GM23338 (cell line): ENCODE measurements at regions not wholly inside any gene's neighbourhood (a gene's known extent, or its start where the extent isn't known, plus 50 kb on each side); places are given as distances from the start of the nearest gene placed in this dataset.

Source experiments
- ATAC-seq: fragments of 200-7000 bp; cut with Tn5 transposase; 3 replicates; pipeline ENCODE4 v1.9.1; 2020
- DNase-seq: peaks from one replicate; pipeline ENCODE4 v3.0.0-alpha.2; 2015; ENCODE audit warnings: low spot score
- H2AFZ ChIP-seq: fragments of 200-600 bp; sonication (generic); 2 replicates; pipeline ENCODE4 v1.8.0; 2016; ENCODE audit warnings: antibody characterized with exemption, mild to moderate bottlenecking, moderate library complexity
- H3F3A ChIP-seq: fragments of 200-600 bp; sonication (generic); replicated peaks from 2 replicates; pipeline ENCODE4 v1.8.0; 2017; ENCODE audit warnings: antibody characterized with exemption, mixed run types, low read depth
- H3K27ac ChIP-seq: fragments of 200-600 bp; sonication (generic); 2 replicates; pipeline ENCODE4 v1.6.1; 2016; ENCODE audit warnings: low read depth
- H3K27me3 ChIP-seq: fragments of 200-600 bp; sonication (generic); 2 replicates; pipeline ENCODE4 v1.8.0; 2016; ENCODE audit warnings: mild to moderate bottlenecking, mixed run types, moderate library complexity; ENCODE audit not compliant: insufficient read depth
- H3K36me3 ChIP-seq: fragments of 200-600 bp; sonication (generic); 2 replicates; pipeline ENCODE4 v1.8.0; 2016; ENCODE audit warnings: mild to moderate bottlenecking; ENCODE audit not compliant: insufficient read depth
- H3K4me1 ChIP-seq: fragments of 200-600 bp; sonication (generic); 2 replicates; pipeline ENCODE4 v1.8.0; 2016; ENCODE audit warnings: mild to moderate bottlenecking, moderate library complexity; ENCODE audit not compliant: insufficient read depth
- H3K4me2 ChIP-seq: fragments of 200-600 bp; sonication (generic); 2 replicates; pipeline ENCODE4 v1.7.1; 2017; ENCODE audit warnings: mixed run types
- H3K4me3 ChIP-seq: fragments of 200-600 bp; sonication (generic); 2 replicates; pipeline ENCODE4 v1.6.1; 2016; ENCODE audit warnings: mixed run types
- H3K79me2 ChIP-seq: fragments of 200-600 bp; sonication (generic); replicated peaks from 2 replicates; pipeline ENCODE4 v1.8.0; 2017; ENCODE audit warnings: mild to moderate bottlenecking; ENCODE audit not compliant: insufficient read depth
- H3K9me2 ChIP-seq: fragments of 200-600 bp; sonication (generic); 2 replicates; pipeline ENCODE4 v1.8.0; 2017; ENCODE audit not compliant: insufficient read depth
- H4K20me1 ChIP-seq: fragments of 200-600 bp; sonication (generic); replicated peaks from 2 replicates; pipeline ENCODE4 v1.8.0; 2017; ENCODE audit warnings: mild to moderate bottlenecking; ENCODE audit not compliant: insufficient read depth
- H3K27ac Mint-ChIP-seq: 2 replicates; pipeline ENCODE4 v1.8.0; 2020; ENCODE audit warnings: inconsistent platforms, mild to moderate bottlenecking, moderate library complexity, mixed read lengths
- H3K27me3 Mint-ChIP-seq: 3 replicates; pipeline ENCODE4 v1.8.0; 2022; ENCODE audit warnings: low read depth, mild to moderate bottlenecking, moderate library complexity, mixed read lengths, inconsistent platforms; ENCODE audit not compliant: insufficient read depth, poor library complexity
- H3K36me3 Mint-ChIP-seq: 3 replicates; pipeline ENCODE4 v1.8.0; 2021; ENCODE audit warnings: low read depth, mild to moderate bottlenecking, inconsistent platforms, moderate library complexity, mixed read lengths
- H3K4me1 Mint-ChIP-seq: 3 replicates; pipeline ENCODE4 v1.8.0; 2020; ENCODE audit warnings: mild to moderate bottlenecking, inconsistent platforms, mixed read lengths
- H3K4me3 Mint-ChIP-seq: 3 replicates; pipeline ENCODE4 v1.8.0; 2021; ENCODE audit warnings: moderate library complexity, mild to moderate bottlenecking, inconsistent platforms, mixed read lengths
- H3K9me3 Mint-ChIP-seq: 3 replicates; pipeline ENCODE4 v1.8.0; 2020; ENCODE audit warnings: moderate library complexity, mild to moderate bottlenecking, inconsistent platforms, mixed read lengths
- CTCF ChIP-seq, 2 experiments: fragments of 200-600 bp in 1 of 2; sonication (generic) in 1 of 2; conservative IDR thresholded peaks; 2 replicates each; pipeline versions ENCODE4 v1.5.1 to v1.6.1; 2016 to 2017; ENCODE audit warnings: antibody characterized with exemption in 2 of 2, low read depth in 2 of 2, mild to moderate bottlenecking in 2 of 2, moderate library complexity in 1 of 2
- EZH2phosphoT487 ChIP-seq: fragments of 200-600 bp; sonication (generic); IDR thresholded peaks from one replicate; pipeline ENCODE4 v1.8.1; 2018; ENCODE audit warnings: antibody characterized with exemption; ENCODE audit not compliant: unreplicated experiment
- JUNB ChIP-seq: IDR thresholded peaks from one replicate; pipeline ENCODE4 v1.6.1; 2016; ENCODE audit warnings: antibody characterized with exemption; ENCODE audit not compliant: unreplicated experiment
- STAT1 ChIP-seq: IDR thresholded peaks from one replicate; pipeline ENCODE4 v1.6.1; 2016; ENCODE audit warnings: antibody characterized with exemption; ENCODE audit not compliant: unreplicated experiment
- ZNF462 ChIP-seq: fragments of 250-450 bp; sonication (Bioruptor Pico); IDR thresholded peaks from 2 replicates; pipeline ENCODE4 v1.5.0; 2020; ENCODE audit warnings: mild to moderate bottlenecking, moderate library complexity

GRCh38 chr1:95731466-95731865 is 497.5 kb downstream of the RWDD3 start:
- no peaks in the 10 kb centered on the region for H3K4me1 Mint-ChIP-seq
- no peak for DNase-seq
- Histone ChIP-seq H3K4me2 (no peak overlapping the region), H3K4me1 (no peaks in the 10 kb centered on the region), H3K4me3 (no peak overlapping the region), H3K27ac (no peak overlapping the region), H3F3A (no peaks in the 10 kb centered on the region), H3K36me3 (no peaks in the 10 kb centered on the region), H3K9me2 (peaks cover 15% of the 10 kb centered on the region), H3K79me2 (no peaks in the 10 kb centered on the region), H2AFZ (no peak overlapping the region; the same call in 1 of the 2 replicates), H4K20me1 (no peaks in the 10 kb centered on the region), H3K27me3 (no peaks in the 10 kb centered on the region)
- no peaks in the 10 kb centered on the region for H3K36me3 Mint-ChIP-seq
- H3K9me3 Mint-ChIP-seq = no peaks in the 10 kb centered on the region
- no peak for ATAC-seq
- no peak overlapping the region for H3K4me3 Mint-ChIP-seq
- no peak overlapping the region for H3K27ac Mint-ChIP-seq
- TF ChIP-seq EZH2phosphoT487 (no peak), JUNB (no peak), STAT1 (no peak), CTCF (conservative IDR thresholded peaks at IDR 0.05; ENCODE audit: low read depth in 2 of 2) (no peak), ZNF462 (no peak)
- H3K27me3 Mint-ChIP-seq = no peaks in the 10 kb centered on the region
